GM18502 (cell line): ENCODE measurements at regions not wholly inside any gene's neighbourhood (a gene's known extent, or its start where the extent isn't known, plus 50 kb on each side); places are given as distances from the start of the nearest gene placed in this dataset.
"Not testable (repeated sequence)": the region's sequence is repeated elsewhere in the genome, so short reads cannot be mapped to it uniquely, and the experiment has no call there.

Experiments
- ATAC-seq: cut with Tn5 transposase; IDR thresholded peaks from one replicate; pipeline ENCODE4 v1.9.1; 2021; ENCODE audit warnings: mild to moderate bottlenecking; ENCODE audit not compliant: unreplicated experiment, poor library complexity

DNA sequence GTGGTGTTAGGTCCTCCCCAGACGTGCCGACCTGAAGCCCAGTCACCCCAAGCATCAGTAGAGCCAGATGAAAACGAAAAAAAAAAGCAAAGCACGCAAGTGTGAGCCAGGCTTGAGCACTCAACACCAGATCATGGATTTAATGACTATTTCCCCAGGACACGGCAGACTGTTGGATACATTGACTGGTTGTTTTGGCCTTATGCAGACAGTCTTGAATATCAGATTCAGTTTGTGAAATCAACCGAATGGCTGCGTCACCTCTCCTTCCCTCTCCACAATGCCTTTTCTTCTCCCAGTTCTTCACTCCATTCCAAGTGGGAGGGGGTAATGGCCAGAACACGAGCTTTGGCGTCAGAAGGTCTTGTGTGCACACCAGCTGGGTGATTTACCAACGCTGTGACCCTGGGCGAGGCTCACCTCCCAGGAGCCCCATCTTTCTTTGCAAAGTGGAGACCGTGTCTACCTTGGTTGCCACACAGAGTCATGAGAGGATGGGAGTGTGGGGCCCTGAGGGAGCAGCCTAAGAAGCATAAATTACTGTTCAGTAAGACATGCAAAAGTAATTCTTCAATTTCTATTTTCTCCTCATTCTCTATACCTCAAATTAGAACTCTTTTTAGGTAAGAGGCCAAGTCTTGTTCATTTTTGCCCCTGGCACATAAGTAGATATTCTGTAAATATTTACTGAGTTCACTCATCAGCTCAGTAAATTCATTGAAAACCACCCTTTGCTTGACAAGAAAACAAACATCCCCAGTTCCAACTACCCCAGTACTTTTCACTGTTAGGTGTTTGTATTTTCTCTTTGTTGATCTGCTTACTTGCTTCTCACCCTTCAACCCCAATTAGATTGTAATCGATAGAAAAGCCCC is 181.1 kb upstream of the COPS8 start:
- no peak for ATAC-seq

DNA sequence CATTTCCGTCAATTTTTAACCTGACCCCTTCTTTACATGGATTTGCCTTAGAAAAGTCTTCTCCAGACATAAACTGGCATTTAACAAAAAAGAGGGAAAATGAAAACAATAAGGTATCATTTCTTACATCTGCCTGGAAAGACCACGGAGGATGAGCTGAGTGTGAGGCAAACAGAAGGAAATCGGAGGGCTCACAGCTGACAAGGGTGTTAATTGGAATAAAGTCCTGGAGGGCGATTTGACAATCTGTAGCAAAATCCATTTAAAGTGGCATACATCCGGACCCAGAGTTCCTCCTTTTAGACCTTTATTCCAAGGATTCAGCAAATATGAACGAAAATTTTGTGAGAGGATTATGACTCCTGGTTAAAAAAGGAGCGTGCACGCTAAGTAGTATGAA is 179.7 kb upstream of the COPS8 start:
- ATAC-seq = no peak

DNA sequence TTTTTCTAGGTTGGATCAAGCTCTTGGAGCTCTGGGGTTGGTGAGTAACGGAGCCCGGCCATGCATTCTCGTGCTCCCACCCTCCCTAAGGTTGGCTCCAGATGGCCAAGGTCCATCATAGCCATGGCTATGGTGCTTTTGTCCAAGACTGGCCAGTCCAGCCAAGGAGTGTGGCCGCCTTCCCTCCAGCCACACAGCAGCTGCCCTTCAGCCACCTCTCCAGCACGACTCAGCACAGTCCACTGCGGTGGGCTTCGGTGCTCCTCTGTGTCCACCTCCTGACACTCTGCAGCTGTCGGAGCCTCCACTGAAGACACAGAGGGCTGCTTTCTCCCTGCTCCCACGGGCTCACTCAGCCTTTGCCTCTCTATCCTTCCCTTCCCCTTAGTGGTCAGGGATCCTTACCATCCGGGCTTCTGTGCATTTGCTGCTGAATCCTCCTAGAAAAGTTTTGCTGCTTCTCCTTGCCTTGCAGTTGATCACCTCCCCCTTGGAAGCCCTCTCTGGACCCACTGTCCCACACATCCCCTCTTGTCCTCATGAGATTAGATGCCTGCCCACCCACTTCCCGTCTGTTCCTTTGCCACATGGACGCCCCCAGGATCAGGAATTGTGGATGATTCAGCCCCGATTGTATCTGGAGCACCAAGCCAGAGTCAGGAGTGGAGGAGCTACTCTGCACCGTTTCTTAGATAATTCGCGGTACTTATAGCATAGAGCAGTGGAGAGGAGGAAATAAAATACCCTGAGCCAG is 177.1 kb upstream of the COPS8 start:
- no peak for ATAC-seq

DNA sequence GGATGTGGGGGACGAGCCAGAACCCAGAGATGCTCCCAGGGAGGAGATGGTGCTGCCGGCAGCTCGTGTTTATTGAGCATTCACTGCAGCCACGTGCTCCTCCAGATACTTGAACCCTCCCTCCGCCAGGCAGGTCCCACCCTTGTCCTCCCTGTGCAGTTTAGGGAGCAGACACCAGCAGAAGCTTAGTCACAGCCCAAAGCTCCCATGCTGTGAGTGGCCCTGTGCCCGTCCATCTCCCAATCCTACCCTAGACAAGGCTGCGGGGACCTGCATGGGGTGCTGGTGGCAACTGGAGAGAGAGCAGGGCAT is 176.5 kb upstream of the COPS8 start:
- ATAC-seq = no peak

DNA sequence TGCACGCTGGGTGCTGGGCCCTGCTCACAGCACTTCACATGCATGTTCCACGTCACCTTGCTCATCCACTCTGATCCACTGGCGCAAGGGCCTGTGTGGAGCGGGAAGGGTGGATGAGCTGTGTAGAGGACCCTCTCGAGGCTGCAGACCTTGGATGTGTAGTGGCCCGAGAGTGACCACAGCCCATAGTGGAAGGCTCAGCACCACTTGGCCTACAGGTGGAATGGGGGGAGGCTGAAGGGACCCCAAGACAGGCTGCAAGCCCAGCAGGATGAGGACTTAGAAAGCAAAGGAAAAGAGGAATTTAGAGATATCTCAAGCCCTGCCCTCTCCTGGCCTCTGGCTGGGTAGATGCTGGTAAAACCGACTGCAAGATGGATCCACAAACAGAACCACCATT is 175.9 kb upstream of the COPS8 start:
- no peak for ATAC-seq

DNA sequence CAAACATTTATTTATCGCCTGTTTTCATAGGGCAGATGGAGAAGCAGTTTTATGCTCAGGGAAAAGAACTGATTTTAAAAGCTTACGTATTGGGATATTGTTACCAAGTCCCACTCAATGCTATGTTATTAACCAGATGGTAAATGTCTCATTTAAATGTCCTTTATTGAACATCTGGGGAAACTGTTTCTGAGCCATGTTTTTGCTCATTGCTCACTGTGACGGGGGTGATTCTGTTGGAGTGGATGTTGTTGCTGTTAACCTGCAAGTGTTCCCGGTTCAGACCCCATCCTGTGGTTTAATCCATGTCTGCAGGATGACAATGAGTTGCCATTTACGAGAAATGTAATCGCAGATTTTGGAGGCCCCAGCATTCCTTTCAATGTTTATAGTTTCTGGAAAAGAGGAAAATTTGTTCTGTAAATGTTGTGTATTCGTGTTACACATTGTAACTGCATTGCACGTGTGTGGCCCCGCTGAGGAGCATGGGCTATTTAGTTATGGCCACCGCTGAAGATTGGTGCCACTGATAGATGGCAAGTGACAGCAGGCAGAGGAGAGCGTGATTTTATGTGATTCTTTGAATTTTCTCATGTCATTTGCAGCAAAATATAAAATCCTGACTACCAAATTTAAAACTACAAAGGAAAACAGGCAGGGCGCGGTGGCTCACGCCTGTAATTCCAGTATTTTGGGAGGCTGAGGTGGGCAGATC is 174.8 kb upstream of the COPS8 start:
- ATAC-seq = no peak

DNA sequence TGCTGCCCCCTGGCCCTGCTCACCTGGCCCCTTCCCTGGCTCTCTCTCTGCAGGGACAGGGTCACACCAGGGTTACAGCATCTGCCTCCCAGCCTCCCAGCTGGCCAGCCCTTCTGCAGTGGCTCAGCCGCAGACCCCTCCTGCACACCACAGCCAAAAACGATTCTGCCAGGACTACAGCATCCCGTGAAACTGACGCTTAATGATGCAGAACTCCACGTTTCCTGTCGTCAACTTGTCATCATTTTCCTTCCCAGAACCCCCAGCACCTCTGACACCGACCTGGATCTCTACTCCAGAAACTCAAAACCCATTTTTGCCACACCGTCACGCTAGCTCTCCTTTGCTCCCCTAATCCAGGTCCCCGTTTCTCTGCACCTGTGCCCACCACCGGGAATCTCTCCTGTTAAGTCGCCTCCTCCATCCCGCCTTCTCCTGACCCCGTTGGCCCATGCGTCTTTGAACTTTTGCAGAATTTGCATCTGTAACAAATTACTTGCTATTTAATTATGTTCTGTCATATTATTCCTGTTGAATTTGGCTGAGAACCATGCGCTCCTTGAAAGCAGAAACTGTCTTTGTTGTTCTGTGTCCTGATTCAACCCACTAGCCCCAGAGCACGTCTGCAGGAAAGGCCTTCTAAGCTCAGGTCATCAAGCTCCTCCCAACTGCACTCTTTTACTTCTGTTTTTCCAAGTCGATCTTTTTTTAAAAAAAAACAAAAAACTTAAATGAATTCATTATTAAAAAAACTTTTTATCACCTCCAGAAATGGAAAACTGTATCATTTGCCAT is 173.2 kb upstream of the COPS8 start:
- ATAC-seq = no peak

DNA sequence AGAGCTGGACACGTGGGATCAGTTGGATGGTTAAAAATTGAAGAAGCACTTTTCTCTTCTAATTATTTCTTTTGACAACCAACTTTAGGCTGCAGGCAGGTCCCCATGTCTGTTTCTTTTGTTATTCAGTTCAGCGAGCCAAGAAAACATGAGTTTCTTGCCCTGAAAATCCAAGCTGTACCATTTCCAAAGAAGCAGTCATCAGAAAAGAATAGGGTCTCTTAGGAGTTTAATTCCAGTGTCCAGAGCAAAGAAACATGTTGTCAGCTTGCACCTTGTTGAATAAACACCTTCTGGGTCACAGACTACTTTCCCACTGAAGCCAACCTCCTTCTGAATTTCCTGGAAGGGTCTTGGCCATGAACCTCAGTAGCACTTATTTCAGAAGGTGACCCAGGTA is 170.5 kb upstream of the COPS8 start:
- no peak for ATAC-seq

DNA sequence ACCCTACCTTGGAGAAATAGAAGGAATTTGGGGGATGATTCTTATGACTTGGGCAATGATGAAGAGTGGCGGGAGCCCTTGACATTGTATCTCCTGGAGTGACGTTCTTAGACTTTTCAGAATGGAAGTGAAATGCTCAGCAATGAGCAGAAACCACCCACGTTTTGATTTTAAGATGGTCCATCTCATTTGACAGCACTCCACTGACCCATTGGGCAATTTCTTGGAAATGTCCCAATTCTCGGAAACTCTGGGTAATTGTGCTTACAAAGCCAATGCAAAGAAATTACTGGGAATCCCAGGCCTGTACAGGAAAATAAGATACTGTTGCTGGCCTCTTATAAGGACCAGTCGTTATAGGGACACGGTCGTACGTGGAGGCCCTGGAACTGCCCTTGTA is 170.0 kb upstream of the COPS8 start:
- ATAC-seq = no peak

DNA sequence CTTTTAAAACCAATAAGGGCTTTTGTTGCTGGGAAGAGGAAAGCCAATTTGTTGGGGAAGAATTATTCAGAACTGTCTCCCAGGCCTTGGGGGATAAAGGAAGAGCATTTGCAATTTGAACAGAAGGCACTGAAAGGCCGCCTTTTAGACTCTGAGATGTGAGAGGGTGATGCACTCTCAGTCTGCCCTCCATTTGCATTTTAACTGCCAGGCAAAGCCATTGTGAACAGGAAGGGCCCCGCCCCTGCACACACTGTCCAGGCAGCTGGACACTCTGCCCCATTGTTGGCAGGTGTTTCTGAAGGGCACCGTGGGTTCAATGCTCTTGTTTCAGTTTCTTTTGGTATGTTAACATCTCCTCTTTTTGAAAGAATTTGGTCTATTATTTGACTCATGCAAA is 169.5 kb upstream of the COPS8 start:
- ATAC-seq = no peak

DNA sequence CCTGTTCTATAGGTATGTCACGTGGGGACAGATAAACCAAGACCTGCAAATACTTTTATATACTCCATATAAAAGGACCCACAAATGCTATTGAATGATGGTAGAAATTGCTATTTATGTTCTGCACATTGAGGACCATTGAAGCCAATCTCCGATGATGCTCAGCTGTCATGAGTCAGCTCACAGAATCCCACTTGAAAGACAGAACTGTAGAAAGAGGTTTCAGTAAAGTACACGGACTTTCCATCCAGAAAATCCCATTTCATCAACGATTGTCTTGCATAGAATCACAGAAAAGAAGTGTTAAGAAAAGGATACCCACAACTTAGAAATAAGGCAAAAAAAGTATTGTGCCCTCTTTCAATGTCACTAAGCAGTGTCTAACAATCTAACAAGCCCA is 169.0 kb upstream of the COPS8 start:
- ATAC-seq = no peak

DNA sequence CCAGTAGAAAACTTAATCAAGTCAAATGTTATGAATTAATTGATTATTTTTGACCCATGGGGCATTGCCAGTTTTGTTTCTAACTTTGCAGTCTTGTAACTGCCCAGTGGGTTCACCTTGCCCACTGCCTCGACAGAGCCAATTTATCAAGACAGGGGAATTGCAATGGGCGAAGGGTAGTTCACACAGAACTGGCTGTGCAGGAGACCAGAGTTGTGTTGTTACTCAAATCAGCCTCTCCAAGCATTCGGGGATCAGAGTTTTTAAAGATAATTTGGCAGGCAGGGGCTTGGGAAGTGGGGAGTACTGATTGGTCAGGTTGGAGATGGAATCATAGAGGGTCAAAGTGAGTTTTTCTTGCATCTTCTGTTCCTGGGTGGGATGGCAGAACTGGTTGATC is 168.5 kb upstream of the COPS8 start:
- no peak for ATAC-seq

DNA sequence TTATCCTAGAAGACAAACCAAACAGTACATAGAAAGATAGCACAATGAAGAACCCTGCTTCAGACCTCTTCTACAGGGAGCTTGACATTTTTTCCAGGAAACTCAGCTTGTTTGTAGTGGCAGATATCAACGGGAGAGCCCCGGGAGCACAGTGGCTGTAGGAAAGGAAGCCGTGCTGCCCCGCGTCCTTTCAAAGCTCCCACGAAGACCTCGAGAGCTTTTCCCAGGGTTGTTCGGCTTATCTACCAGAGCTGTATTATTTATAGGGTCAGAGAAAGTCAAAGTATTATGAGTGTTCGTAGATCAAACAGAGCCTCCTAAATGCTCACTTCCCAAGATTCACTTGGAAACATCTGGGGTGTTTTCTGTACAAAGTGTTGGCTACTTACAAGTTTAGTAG is 167.1 kb upstream of the COPS8 start:
- ATAC-seq = no peak

DNA sequence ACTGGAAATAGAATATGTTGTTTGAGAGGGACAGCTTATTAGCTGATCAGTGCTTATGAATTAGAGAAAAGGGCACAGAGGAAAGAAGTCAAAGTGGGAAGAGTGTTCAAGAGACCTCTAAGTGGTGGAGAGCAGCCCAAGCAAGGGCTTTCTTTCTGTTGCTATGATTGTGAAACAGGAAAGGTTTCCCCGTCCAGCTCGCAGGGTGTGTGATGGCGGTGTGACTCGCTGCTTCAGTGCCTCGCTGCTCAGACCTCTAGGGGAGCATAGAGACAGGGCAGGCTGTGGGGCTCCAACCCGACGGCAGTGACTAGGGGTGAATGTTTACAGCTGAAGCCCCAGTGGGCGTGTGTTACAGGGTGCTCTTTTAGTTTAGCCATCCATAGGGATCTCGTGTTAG is 166.5 kb upstream of the COPS8 start:
- no peak for ATAC-seq

DNA sequence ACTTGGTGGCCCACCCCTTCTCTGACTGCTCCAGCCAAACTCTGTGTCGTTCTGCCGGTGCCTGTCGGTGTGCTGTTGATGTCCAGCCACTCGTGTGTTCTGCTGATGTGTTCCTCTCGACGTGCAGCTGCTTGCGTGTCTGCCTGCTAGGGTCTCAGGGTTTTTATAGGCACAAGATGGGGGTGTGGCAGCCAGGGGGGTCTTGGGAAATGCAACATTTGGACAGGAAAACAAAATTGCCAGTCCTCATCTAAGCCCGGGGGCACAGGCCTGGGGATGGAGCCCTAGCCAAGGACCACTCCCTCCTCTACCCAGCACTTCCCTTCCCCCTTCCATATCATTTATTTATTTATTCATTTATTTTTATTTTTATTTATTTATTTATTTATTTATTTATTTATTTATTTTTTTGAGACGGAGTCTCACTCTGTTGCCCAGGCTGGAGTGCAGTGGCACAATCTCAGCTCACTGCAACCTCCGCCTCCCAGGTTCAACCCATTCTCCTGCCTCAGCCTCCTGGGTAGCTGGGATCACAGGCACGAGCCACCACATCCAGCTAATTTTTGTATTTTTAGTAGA is 165.8 kb upstream of the COPS8 start:
- not testable (repeated sequence) for ATAC-seq

DNA sequence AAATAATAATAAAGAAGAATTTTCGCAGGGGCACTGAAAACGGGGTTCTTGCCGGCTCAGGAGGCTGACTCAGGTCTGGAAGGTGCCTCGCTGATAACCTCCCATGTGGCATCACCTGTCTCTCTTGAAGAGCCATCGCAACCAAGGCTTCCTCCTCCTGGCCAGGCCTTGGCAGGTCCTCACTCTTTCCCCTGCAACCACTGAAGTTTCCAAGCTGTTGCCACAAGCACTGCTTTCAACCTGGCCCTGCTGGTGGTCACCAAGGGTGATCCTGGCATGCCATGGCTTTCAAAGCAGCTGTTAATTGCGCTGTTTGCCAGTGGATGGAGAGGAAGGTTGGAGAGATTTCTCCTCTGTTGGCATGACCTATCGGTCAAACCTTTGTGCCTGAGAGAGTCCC is 163.6 kb upstream of the COPS8 start:
- no peak for ATAC-seq

DNA sequence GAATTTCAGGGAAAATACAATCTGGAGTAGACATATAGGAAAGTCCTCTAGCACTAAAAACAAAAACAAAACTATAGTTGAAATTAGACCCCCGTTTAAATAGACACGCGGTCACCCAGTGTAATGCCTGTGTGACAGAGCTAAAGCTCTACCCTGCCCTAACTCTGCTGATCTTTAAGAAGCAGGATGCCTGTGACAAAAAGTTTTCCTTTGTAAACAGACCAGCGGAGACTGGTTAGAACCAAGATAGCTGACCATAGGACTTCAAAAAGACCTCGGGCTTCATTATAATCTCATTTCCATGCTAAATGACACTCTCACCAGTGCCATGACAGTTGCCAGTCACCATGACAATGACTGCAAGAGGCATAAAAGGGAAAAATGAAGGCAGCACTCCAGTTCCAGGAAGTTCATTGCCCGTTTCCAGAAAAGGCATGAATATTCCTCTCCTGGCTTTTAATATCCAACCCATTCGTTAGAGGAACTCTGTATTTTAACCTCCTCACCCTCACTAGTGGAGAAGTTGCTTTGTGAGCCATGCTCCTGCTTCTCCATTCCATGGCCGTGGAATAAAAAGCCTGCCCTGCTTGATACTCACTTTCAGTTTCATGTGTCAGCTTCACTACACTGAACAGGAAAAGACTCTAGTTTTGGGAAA is 157.2 kb upstream of the COPS8 start:
- no peak for ATAC-seq

DNA sequence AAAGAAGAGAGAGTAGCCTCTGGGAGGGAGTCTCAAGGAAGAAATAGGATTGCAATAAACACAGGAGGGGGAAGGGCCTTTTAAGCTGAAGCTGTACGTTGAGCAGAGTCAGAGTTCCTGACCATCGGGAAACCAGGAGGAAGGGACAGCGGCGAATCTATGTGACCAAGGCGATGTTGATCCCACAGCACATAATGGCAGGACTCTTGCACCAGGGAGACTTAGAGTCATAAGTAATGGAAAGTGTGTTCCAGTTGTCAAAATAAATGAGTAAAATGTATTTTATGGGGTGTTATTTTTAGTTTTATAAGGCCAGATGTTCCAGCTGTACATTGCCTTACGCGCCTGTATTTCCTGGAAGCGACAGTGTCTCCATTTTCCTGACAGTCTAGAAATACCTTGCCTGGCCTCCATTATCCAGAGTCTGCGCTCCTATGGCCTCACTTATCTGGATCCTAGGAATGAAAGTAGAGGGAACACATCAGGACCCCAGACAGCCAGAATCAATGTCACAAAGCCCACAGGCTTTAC is 152.8 kb upstream of the COPS8 start:
- ATAC-seq = no peak

DNA sequence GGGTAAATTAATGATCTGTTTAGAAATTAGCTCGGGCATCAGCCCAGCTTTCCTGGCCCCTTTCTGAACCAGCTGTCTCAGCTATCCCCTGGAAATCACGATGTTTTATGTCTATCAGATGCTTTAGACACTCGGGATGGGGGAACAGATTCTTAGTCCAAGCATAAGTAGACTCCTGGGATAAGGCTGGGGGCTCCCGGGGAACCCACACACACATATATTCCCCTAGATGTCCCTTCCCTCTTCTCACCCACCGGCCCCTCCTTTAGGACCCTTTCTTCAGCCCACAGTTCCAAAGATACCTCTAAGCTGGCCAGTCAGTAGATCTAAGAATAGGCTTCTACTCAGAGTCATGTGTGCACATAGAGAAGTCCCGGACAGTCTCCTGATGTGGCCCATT is 151.5 kb upstream of the COPS8 start:
- ATAC-seq = no peak
